NCI-H2029 (cell line): ENCODE measurements at regions not wholly inside any gene's neighbourhood (a gene's known extent, or its start where the extent isn't known, plus 50 kb on each side); places are given as distances from the start of the nearest gene placed in this dataset.

Source experiments
- DNase-seq: peaks from one replicate; lab custom pipeline; 2025; lab: John Stamatoyannopoulos, UW

- DNase-seq, result no peak
Measured at GRCh38 chr1:9419369-9420041, 119.8 kb upstream of the SLC25A33 start.

- no peak for DNase-seq
Measured at GRCh38 chr1:9420835-9421532, 118.3 kb upstream of the SLC25A33 start.

GRCh38 chr1:9421533-9421873 is 117.8 kb upstream of the SLC25A33 start:
- no peak for DNase-seq

GRCh38 chr1:9422321-9422720 is 116.9 kb upstream of the SLC25A33 start:
- no peak for DNase-seq

- DNase-seq, result no peak
Measured at GRCh38 chr1:9422911-9423505, 116.3 kb upstream of the SLC25A33 start.

GRCh38 chr1:9424261-9424660 is 115.0 kb upstream of the SLC25A33 start:
- DNase-seq, result no peak

- DNase-seq, result no peak
Measured at GRCh38 chr1:9425859-9426258, 113.4 kb upstream of the SLC25A33 start.

GRCh38 chr1:9426291-9426711 is 113.0 kb upstream of the SLC25A33 start:
- no peak for DNase-seq

GRCh38 chr1:9427388-9427787 is 111.9 kb upstream of the SLC25A33 start:
- DNase-seq, result no peak

- DNase-seq, result peak; percentile 97
Measured at GRCh38 chr1:9428601-9429341, 110.5 kb upstream of the SLC25A33 start.

GRCh38 chr1:9429342-9429711 is 109.9 kb upstream of the SLC25A33 start:
- no peak for DNase-seq

- no peak for DNase-seq
Measured at GRCh38 chr1:9434247-9435152, 104.8 kb upstream of the SLC25A33 start.

- no peak for DNase-seq
Measured at GRCh38 chr1:9435153-9435636, 104.1 kb upstream of the SLC25A33 start.

GRCh38 chr1:9435854-9436640 is 103.2 kb upstream of the SLC25A33 start:
- no peak for DNase-seq

GRCh38 chr1:9437961-9438430 is 101.3 kb upstream of the SLC25A33 start:
- peak; percentile 52 for DNase-seq

GRCh38 chr1:9438431-9439073 is 100.7 kb upstream of the SLC25A33 start:
- peak; percentile 80 for DNase-seq

GRCh38 chr1:9439074-9439761 is 100.0 kb upstream of the SLC25A33 start:
- DNase-seq, result no peak

GRCh38 chr1:9440261-9440660 is 99.0 kb upstream of the SLC25A33 start:
- no peak for DNase-seq

- DNase-seq, result no peak
Measured at GRCh38 chr1:9440763-9441194, 98.5 kb upstream of the SLC25A33 start.
